HG02571 (cell line): ENCODE measurements at regions not wholly inside any gene's neighbourhood (a gene's known extent, or its start where the extent isn't known, plus 50 kb on each side); places are given as distances from the start of the nearest gene placed in this dataset.
A peak's percentile ranks its signal among the peaks of the same experiment; 100 is the strongest.
"Not testable (repeated sequence)": the region's sequence is repeated elsewhere in the genome, so short reads cannot be mapped to it uniquely, and the experiment has no call there.

Experiments used
- ATAC-seq: cut with Tn5 transposase; IDR thresholded peaks from one replicate; pipeline ENCODE4 v1.9.1; 2021; ENCODE audit warnings: mild to moderate bottlenecking, moderate library complexity; ENCODE audit not compliant: unreplicated experiment

- no peak for ATAC-seq
Measured at GRCh38 chr22:25407859-25408229, 156.6 kb upstream of the GRK3 start.

GRCh38 chr22:25409240-25409639 lies 155.2 kb upstream of the GRK3 start:
- no peak for ATAC-seq

GRCh38 chr22:25410849-25411248 lies 153.6 kb upstream of the GRK3 start:
- no peak for ATAC-seq

- ATAC-seq = no peak
Measured at GRCh38 chr22:25413620-25414019, 150.9 kb upstream of the GRK3 start.

GRCh38 chr22:25415731-25416130 lies 148.7 kb upstream of the GRK3 start:
- not testable (repeated sequence) for ATAC-seq

GRCh38 chr22:25417826-25418225 lies 146.6 kb upstream of the GRK3 start:
- ATAC-seq = not testable (repeated sequence)

GRCh38 chr22:25419247-25420113 lies 145.0 kb upstream of the GRK3 start:
- no peak for ATAC-seq

GRCh38 chr22:25420114-25420441 lies 144.4 kb upstream of the GRK3 start:
- ATAC-seq = not testable (repeated sequence)

GRCh38 chr22:25420471-25420924 lies 144.0 kb upstream of the GRK3 start:
- no peak for ATAC-seq

- ATAC-seq = no peak
Measured at GRCh38 chr22:25420925-25421904, 143.3 kb upstream of the GRK3 start.

- ATAC-seq = not testable (repeated sequence)
Measured at GRCh38 chr22:25426530-25427308, 137.8 kb upstream of the GRK3 start.

GRCh38 chr22:25431637-25432342 lies 132.7 kb upstream of the GRK3 start:
- ATAC-seq = not testable (repeated sequence)

GRCh38 chr22:25433381-25433970 lies 131.0 kb upstream of the GRK3 start:
- not testable (repeated sequence) for ATAC-seq

GRCh38 chr22:25437414-25438160 lies 126.9 kb upstream of the GRK3 start:
- ATAC-seq = no peak

- no peak for ATAC-seq
Measured at GRCh38 chr22:25447067-25447685, 117.3 kb upstream of the GRK3 start.

- peak; percentile 80 for ATAC-seq
Measured at GRCh38 chr22:25447686-25448434, 116.6 kb upstream of the GRK3 start.

GRCh38 chr22:25448435-25449051 lies 115.9 kb upstream of the GRK3 start:
- ATAC-seq = no peak
